WI38 (cell line): ENCODE measurements at regions not wholly inside any gene's neighbourhood (a gene's known extent, or its start where the extent isn't known, plus 50 kb on each side); places are given as distances from the start of the nearest gene placed in this dataset.

Experiments used
- H3K4me3 ChIP-seq: 2 replicates; pipeline ENCODE4 v1.5.1; 2011; ENCODE audit warnings: low read depth, mild to moderate bottlenecking, control low read depth, low read length
- TF ChIP-seq, protein P1 (sequence below): IDR thresholded peaks from 2 replicates; pipeline ENCODE4 v1.5.1; 2012; ENCODE audit warnings: low read depth, mild to moderate bottlenecking, control low read depth, low read length

DNA sequence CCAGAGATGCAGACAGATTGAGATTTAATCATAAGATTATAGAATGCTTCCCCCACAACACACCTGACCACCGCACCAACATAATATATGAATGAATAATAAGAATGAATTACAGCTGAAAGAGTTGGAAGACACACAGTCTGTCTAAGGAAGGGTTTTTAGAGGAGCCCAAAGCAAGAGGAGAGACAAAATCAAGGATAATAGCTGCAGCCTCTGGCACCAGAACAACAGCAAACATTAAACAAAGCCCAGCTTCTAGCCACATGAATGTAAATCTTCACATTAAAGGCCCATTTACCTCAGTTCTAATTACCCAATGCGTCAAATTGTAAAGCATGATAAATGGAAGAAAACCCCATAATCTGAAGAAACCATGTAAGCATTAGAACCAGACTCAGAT lies 133.9 kb downstream of the SPCS3 start:
- TF ChIP-seq, protein P1, sequence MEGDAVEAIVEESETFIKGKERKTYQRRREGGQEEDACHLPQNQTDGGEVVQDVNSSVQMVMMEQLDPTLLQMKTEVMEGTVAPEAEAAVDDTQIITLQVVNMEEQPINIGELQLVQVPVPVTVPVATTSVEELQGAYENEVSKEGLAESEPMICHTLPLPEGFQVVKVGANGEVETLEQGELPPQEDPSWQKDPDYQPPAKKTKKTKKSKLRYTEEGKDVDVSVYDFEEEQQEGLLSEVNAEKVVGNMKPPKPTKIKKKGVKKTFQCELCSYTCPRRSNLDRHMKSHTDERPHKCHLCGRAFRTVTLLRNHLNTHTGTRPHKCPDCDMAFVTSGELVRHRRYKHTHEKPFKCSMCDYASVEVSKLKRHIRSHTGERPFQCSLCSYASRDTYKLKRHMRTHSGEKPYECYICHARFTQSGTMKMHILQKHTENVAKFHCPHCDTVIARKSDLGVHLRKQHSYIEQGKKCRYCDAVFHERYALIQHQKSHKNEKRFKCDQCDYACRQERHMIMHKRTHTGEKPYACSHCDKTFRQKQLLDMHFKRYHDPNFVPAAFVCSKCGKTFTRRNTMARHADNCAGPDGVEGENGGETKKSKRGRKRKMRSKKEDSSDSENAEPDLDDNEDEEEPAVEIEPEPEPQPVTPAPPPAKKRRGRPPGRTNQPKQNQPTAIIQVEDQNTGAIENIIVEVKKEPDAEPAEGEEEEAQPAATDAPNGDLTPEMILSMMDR, result no peak

DNA sequence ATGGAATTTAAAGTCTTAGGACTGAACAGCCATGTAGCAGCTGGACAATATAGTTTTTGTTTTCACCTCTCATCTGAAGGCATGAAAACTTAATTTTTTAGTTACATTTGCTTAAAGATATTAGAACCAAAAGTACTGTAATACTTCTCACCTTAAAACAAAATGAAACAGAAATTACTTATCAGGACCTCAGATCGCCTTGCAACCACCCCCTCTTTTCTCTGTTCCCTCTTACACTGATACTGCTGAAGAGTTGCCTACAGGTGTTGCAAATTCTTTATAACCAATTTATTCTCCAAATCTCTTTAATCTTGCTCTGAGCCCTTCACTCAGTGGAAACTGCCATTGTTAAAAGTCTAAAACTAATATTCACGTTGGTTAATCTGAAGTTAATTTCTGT lies 145.0 kb downstream of the SPCS3 start:
- TF ChIP-seq, protein P1, result no peak
- H3K4me3 ChIP-seq, result no peak overlapping the region

More for the DNA sequence above, 133.9 kb downstream of the SPCS3 start:
- no peak overlapping the region for H3K4me3 ChIP-seq

GRCh38 chr4:176467001-176467400 lies 147.2 kb downstream of the SPCS3 start:
- TF ChIP-seq, protein P1, result no peak
- H3K4me3 ChIP-seq, result no peak overlapping the region

DNA sequence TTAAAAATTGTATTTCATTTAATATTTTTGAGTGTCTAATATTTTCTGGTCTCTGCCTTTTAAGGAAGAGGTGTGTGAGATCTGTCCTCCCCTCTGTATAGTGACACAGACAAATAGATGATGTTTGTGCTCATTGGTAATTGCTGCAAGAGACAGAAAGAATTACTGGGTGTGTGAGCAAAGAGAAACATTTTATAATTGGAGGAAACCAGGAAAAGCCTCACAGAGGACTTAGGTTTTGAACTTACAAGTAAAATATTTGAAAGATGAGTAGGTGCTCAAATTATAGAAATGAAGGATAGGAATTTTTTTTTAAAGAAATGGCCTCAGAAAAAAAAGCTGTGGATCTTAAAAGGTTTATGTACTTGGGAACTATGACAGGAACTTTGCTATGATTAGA lies 149.8 kb downstream of the SPCS3 start:
- no peak overlapping the region for H3K4me3 ChIP-seq
- TF ChIP-seq, protein P1, result no peak

DNA sequence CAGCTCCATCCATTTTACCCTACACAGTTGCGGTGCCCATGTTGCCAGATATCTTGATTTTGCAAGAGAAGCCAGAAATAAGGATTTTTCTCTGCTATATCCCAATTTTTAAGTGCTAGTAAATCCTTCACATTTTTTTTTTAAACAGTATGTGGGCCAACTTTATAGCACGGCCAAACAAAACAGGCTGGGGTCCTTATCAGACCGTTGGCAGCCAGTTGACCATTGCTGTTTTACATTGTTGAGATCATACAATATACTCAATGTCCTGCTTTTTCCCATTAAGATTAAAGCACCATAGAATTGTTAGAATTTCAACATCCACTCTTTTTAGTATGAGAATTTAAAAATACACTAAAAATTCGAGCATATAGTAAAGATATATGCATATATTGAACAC lies 150.9 kb downstream of the SPCS3 start:
- H3K4me3 ChIP-seq, result no peak overlapping the region
- TF ChIP-seq, protein P1, result no peak

DNA sequence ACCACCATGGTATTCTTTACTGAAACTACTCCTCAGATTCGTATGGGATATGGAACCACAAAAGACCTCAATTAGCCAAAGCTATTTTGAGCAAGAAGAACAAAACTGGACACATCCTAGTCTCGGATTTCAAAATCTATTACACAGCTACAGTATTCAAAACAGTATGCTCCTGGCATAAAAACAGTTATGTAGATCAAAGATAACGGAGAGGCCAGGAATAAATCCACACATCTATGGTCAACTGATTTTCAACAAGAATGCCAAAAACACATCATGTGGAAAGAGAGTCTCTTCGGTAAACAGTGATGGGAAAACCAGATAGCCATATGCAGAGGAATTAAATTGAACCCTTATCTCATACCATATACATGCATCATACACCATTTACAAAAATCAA lies 155.3 kb downstream of the SPCS3 start:
- TF ChIP-seq, protein P1, result no peak
- no peak overlapping the region for H3K4me3 ChIP-seq

GRCh38 chr4:176478076-176478475 lies 158.3 kb downstream of the SPCS3 start:
- TF ChIP-seq, protein P1, result no peak
- no peak overlapping the region for H3K4me3 ChIP-seq
